Liver (tissue), 8 donors: ENCODE measurements at regions not wholly inside any gene's neighbourhood (a gene's known extent, or its start where the extent isn't known, plus 50 kb on each side); places are given as distances from the start of the nearest gene placed in this dataset.
A peak's percentile ranks its signal among the peaks of the same experiment; 100 is the strongest.

Experiments used
- DNase-seq: peaks from one replicate; pipeline ENCODE4 v3.0.0-alpha.2; 2017; ENCODE audit warnings: low spot score
- H3K27ac ChIP-seq, 2 donors: one replicate each; pipeline ENCODE4 v1.7.0; 2013; ENCODE audit warnings: inconsistent platforms in 2 of 2, low read length in 2 of 2, control low read depth in 1 of 2, low read depth in 1 of 2, mild to moderate bottlenecking in 1 of 2
- H3K27me3 ChIP-seq, 4 donors: one replicate each; pipeline versions ENCODE4 v1.6.1 to v1.7.0; 2013; ENCODE audit warnings: low read length in 3 of 4, inconsistent platforms in 1 of 4, mild to moderate bottlenecking in 1 of 4, moderate library complexity in 1 of 4; ENCODE audit not compliant: control insufficient read depth in 4 of 4, insufficient read depth in 4 of 4
- H3K36me3 ChIP-seq, 4 donors: one replicate each; pipeline versions ENCODE4 v1.6.1 to v1.7.0; 2013; ENCODE audit warnings: low read length in 3 of 4, mild to moderate bottlenecking in 3 of 4, low read depth in 1 of 4, moderate library complexity in 1 of 4; ENCODE audit not compliant: control insufficient read depth in 4 of 4, insufficient read depth in 3 of 4
- H3K4me1 ChIP-seq, 4 donors: one replicate each; pipeline versions ENCODE4 v1.6.1 to v1.7.0; 2013; ENCODE audit warnings: low read length in 3 of 4, mild to moderate bottlenecking in 3 of 4, moderate library complexity in 1 of 4; ENCODE audit not compliant: control insufficient read depth in 4 of 4, insufficient read depth in 4 of 4
- H3K4me3 ChIP-seq, 3 donors: one replicate each; pipeline versions ENCODE4 v1.6.1 to v1.7.0; 2013; ENCODE audit warnings: low read length in 3 of 3, control low read depth in 1 of 3, low read depth in 1 of 3, mild to moderate bottlenecking in 1 of 3
- H3K9ac ChIP-seq, 2 donors: one replicate each; pipeline ENCODE4 v1.7.0; 2013; ENCODE audit warnings: low read length in 2 of 2, mild to moderate bottlenecking in 2 of 2, moderate library complexity in 2 of 2, control low read depth in 1 of 2, low read depth in 1 of 2
- H3K9me3 ChIP-seq, 4 donors: one replicate each; pipeline versions ENCODE4 v1.6.1 to v1.7.0; 2013; ENCODE audit warnings: low read length in 3 of 4; ENCODE audit not compliant: control insufficient read depth in 4 of 4
- FOXA2 ChIP-seq: IDR thresholded peaks from 2 replicates; pipeline ENCODE4 v1.6.1; 2016; ENCODE audit warnings: antibody characterized with exemption
- GABPA ChIP-seq, 2 donors: IDR thresholded peaks in 1 of 2; conservative IDR thresholded peaks in 1 of 2; 2 replicates each; pipeline ENCODE4 v1.6.1; 2016; ENCODE audit warnings: antibody characterized with exemption in 2 of 2, mild to moderate bottlenecking in 1 of 2, moderate library complexity in 1 of 2
- HNF4A ChIP-seq, 2 donors: conservative IDR thresholded peaks; 2 replicates each; pipeline ENCODE4 v1.6.1; 2016; ENCODE audit warnings: antibody characterized with exemption in 2 of 2, mild to moderate bottlenecking in 2 of 2
- JUND ChIP-seq, 2 donors: IDR thresholded peaks; 2 replicates each; pipeline ENCODE4 v1.6.1; 2016; ENCODE audit warnings: antibody characterized with exemption in 2 of 2
- NR2F2 ChIP-seq: IDR thresholded peaks from 2 replicates; pipeline ENCODE4 v1.6.1; 2016; ENCODE audit warnings: antibody characterized with exemption
- RAD21 ChIP-seq, 2 donors: IDR thresholded peaks; 2 replicates each; pipeline ENCODE4 v1.6.1; 2016; ENCODE audit warnings: antibody characterized with exemption in 2 of 2, mild to moderate bottlenecking in 2 of 2
- TAF1 ChIP-seq: conservative IDR thresholded peaks from 2 replicates; pipeline ENCODE4 v1.6.1; 2016; ENCODE audit warnings: antibody characterized with exemption, mild to moderate bottlenecking
- WGBS: extraction: QIAGEN DNeasy Blood & Tissue Kit; methylation state at CpG from one replicate; pipeline ENCODE4 v1.1.7; 2013; 5-methylcytosine and 5-hydroxymethylcytosine counted together
- TF ChIP-seq, protein P1 (sequence below): IDR thresholded peaks from 2 replicates; pipeline ENCODE4 v1.6.1; 2016; ENCODE audit warnings: antibody characterized with exemption, mild to moderate bottlenecking
- TF ChIP-seq, protein P2 (sequence below): fragments of 150-350 bp; IDR thresholded peaks from 2 replicates; pipeline ENCODE4 v1.5.1; 2017; ENCODE audit warnings: improper control_type of control experiment, low read depth, low read length; ENCODE audit not compliant: missing input control
- donor health status: healthy.
- donor health status: healthy.
- donor health status: healthy.
- donor health status: healthy.
- donor health status: healthy.

DNA sequence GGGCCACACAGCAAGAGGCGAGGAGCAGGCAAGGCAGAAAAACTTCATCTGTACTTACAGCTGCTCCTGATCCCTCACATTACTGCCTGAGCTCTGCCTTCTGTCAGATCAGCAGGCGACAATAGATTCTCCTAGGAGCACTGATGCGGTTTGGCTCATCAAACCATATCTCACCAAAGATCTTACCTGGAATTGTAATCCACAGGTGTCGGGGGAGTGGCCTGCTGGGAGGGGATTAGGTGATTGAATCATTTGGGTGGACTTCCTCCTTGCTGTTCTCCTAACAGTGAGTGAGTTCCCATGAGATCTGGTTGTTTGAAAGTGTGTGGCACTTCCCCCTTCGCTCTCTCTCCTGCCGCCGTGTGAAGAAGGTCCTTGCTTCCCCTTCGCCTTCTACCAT is 647.3 kb downstream of the SOCS6 start:
- H3K27me3 ChIP-seq: no peaks in the 10 kb centered on the region
- TF ChIP-seq GABPA (IDR thresholded peaks at IDR 0.05 in 1 of 2, conservative IDR thresholded peaks at IDR 0.05 in 1 of 2): no peak
- DNase-seq: no peak
- 82% methylated on average over 8 of the region's 8 CpGs for WGBS
- no peak overlapping the region for H3K4me3 ChIP-seq
- H3K9me3 ChIP-seq: no peaks in the 10 kb centered on the region
- no peaks in the 10 kb centered on the region for H3K4me1 ChIP-seq
- no peak overlapping the region for H3K9ac ChIP-seq
- H3K36me3 ChIP-seq: no peaks in the 10 kb centered on the region
- no peak overlapping the region for H3K27ac ChIP-seq

DNA sequence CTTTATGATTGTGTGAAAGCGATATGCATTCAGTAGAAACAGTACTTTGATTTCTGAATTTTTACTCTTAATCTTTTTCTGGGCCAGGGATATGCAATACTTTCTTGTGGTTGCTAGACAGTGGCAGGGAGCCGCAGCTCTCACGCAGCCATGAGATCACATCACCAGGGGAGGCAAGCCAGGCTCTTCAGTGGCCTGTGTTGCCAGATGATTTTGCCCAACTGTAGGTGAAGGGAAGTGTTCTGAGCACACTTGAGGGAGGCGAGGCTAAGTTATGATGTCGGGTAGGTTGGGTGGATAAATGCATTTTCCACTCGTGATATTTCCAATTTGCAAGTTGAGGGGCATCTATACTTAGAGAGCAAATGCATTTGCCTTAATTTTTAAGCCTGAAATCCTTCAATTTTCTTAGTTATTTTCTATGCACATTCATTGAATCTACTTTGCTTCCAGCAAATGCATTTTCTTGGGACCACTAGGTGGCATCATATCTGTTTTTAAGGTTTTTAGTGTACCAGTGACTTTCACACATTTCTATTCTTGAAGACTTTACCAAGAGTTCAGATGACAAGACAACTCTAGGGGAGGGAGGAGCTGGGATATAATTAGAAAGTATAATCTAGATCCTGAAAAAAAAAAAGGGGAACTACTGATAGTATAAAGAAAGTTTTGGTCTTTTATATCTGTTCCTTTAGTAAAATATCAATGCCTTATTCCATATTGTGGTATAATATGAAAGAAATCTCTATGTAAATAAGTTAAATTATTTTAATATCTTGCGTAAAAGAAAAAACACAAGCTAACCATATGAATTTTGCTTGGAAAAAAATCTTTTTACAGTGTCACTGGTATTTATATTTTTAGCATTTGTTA is 643.3 kb downstream of the SOCS6 start:
- Histone ChIP-seq H3K4me3 (no peak overlapping the region), H3K4me1 (no peaks in the 10 kb centered on the region), H3K36me3 (no peaks in the 10 kb centered on the region), H3K9me3 (no peaks in the 10 kb centered on the region), H3K9ac (no peak overlapping the region), H3K27ac (no peak overlapping the region), H3K27me3 (no peaks in the 10 kb centered on the region)
- peak; percentile 75 to 76 for TF ChIP-seq RAD21 (IDR thresholded peaks at IDR 0.05)
- TF ChIP-seq, protein P1, sequence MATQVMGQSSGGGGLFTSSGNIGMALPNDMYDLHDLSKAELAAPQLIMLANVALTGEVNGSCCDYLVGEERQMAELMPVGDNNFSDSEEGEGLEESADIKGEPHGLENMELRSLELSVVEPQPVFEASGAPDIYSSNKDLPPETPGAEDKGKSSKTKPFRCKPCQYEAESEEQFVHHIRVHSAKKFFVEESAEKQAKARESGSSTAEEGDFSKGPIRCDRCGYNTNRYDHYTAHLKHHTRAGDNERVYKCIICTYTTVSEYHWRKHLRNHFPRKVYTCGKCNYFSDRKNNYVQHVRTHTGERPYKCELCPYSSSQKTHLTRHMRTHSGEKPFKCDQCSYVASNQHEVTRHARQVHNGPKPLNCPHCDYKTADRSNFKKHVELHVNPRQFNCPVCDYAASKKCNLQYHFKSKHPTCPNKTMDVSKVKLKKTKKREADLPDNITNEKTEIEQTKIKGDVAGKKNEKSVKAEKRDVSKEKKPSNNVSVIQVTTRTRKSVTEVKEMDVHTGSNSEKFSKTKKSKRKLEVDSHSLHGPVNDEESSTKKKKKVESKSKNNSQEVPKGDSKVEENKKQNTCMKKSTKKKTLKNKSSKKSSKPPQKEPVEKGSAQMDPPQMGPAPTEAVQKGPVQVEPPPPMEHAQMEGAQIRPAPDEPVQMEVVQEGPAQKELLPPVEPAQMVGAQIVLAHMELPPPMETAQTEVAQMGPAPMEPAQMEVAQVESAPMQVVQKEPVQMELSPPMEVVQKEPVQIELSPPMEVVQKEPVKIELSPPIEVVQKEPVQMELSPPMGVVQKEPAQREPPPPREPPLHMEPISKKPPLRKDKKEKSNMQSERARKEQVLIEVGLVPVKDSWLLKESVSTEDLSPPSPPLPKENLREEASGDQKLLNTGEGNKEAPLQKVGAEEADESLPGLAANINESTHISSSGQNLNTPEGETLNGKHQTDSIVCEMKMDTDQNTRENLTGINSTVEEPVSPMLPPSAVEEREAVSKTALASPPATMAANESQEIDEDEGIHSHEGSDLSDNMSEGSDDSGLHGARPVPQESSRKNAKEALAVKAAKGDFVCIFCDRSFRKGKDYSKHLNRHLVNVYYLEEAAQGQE: no peak
- TF ChIP-seq, protein P2, sequence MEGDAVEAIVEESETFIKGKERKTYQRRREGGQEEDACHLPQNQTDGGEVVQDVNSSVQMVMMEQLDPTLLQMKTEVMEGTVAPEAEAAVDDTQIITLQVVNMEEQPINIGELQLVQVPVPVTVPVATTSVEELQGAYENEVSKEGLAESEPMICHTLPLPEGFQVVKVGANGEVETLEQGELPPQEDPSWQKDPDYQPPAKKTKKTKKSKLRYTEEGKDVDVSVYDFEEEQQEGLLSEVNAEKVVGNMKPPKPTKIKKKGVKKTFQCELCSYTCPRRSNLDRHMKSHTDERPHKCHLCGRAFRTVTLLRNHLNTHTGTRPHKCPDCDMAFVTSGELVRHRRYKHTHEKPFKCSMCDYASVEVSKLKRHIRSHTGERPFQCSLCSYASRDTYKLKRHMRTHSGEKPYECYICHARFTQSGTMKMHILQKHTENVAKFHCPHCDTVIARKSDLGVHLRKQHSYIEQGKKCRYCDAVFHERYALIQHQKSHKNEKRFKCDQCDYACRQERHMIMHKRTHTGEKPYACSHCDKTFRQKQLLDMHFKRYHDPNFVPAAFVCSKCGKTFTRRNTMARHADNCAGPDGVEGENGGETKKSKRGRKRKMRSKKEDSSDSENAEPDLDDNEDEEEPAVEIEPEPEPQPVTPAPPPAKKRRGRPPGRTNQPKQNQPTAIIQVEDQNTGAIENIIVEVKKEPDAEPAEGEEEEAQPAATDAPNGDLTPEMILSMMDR: peak; percentile 51
- WGBS: 49% methylated on average over 7 of the region's 7 CpGs
- DNase-seq: no peak

DNA sequence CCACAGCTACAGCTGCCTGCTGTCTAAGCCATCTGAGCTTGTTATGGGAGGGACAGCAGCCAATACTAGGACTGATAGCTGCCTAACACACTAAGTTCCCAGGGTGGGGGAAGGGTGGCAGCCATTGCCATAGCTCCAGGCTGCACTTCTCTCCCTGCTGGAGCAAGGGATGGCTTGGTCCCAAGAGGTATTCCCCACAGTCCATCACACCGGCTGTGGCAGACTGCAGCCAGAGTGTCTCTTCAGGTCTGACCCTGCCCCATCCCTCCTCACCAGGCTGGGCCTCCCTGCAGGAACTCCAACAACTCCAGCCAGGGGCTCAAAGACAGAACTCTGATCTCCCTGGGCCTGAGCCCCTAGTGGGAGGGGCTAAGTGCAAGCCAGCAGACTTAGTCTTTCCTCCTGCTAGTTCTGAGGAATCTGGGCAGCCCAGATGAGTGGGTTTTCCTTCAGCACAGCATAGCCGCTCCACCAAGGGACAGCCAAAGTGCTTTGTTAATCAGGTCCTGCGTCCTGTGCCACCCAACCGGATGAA is 632.1 kb downstream of the SOCS6 start:
- Histone ChIP-seq H3K27me3 (no peaks in the 10 kb centered on the region), H3K9ac (no peak overlapping the region), H3K4me3 (no peak overlapping the region), H3K36me3 (no peaks in the 10 kb centered on the region), H3K9me3 (no peaks in the 10 kb centered on the region), H3K4me1 (no peaks in the 10 kb centered on the region), H3K27ac (no peak overlapping the region)
- WGBS: 78% methylated on average over 4 of the region's 4 CpGs
- DNase-seq: no peak
- TF ChIP-seq NR2F2: no peak
- TF ChIP-seq FOXA2: no peak
- TF ChIP-seq HNF4A (conservative IDR thresholded peaks at IDR 0.05): no peak
- no peak for TF ChIP-seq TAF1
- TF ChIP-seq JUND (IDR thresholded peaks at IDR 0.05): no peak
